ENCODE measurements at regions not wholly inside any gene's neighbourhood (a gene's known extent, or its start where the extent isn't known, plus 50 kb on each side); places are given as distances from the start of the nearest gene placed in this dataset.

GRCh38 chr11:116466191-116466590 is 306.6 kb downstream of the BUD13 start:
- no peak for TF ChIP-seq CTCF (IDR thresholded peaks at IDR 0.05; ENCODE audit: low read depth, low read length)
- no peak for TF ChIP-seq EZH2phosphoT487 (IDR thresholded peaks at IDR 0.05; ENCODE audit: low read depth)

All from OCI-LY3 (cell line).